ENCODE measurements at regions not wholly inside any gene's neighbourhood (a gene's known extent, or its start where the extent isn't known, plus 50 kb on each side); places are given as distances from the start of the nearest gene placed in this dataset.
"Not testable (repeated sequence)": the region's sequence is repeated elsewhere in the genome, so short reads cannot be mapped to it uniquely, and the experiment has no call there.

GRCh38 chr6:135686784-135687301 is 164.7 kb upstream of the PDE7B start:
- no peak for ATAC-seq
- Mint-ChIP-seq H3K9me3 (no peaks in the 10 kb centered on the region), H3K4me3 (no peak overlapping the region), H3K36me3 (ENCODE audit: low read depth) (no peaks in the 10 kb centered on the region), H3K27me3 (ENCODE audit: insufficient read depth, low read depth, poor library complexity) (peaks cover 3% of the 10 kb centered on the region), H3K4me1 (no peaks in the 10 kb centered on the region), H3K27ac (no peak overlapping the region)
- H3K4me3 ChIP-seq: no peak overlapping the region
- H3K27me3 ChIP-seq (ENCODE audit: insufficient read depth): no peaks in the 10 kb centered on the region
- H4K20me1 ChIP-seq (replicated peaks; ENCODE audit: insufficient read depth): no peaks in the 10 kb centered on the region
- H3K9me2 ChIP-seq (ENCODE audit: insufficient read depth): no peaks in the 10 kb centered on the region
- H3K79me2 ChIP-seq (replicated peaks; ENCODE audit: insufficient read depth): no peaks in the 10 kb centered on the region
- H3F3A ChIP-seq (replicated peaks; ENCODE audit: low read depth): no peaks in the 10 kb centered on the region
- no peak for DNase-seq (ENCODE audit: low spot score)
- no peak overlapping the region for H3K27ac ChIP-seq (ENCODE audit: low read depth)
- TF ChIP-seq POLR2AphosphoS5 (IDR thresholded peaks at IDR 0.05; ENCODE audit: low read depth): no peak
- no peaks in the 10 kb centered on the region for H3K4me1 ChIP-seq (ENCODE audit: insufficient read depth)
- no peak overlapping the region for H3K4me2 ChIP-seq
- no peak overlapping the region for H2AFZ ChIP-seq
- no peaks in the 10 kb centered on the region for H3K36me3 ChIP-seq (ENCODE audit: insufficient read depth)

GRCh38 chr6:135688476-135688875 is 163.0 kb upstream of the PDE7B start:
- not testable (repeated sequence) for H4K20me1 ChIP-seq (replicated peaks; ENCODE audit: insufficient read depth); H3K9me3 Mint-ChIP-seq; H3K4me1 ChIP-seq (ENCODE audit: insufficient read depth); H3K79me2 ChIP-seq (replicated peaks; ENCODE audit: insufficient read depth); DNase-seq (ENCODE audit: low spot score); H3K9me2 ChIP-seq (ENCODE audit: insufficient read depth); H3K4me1 Mint-ChIP-seq; H3K4me2 ChIP-seq; H3K27me3 ChIP-seq (ENCODE audit: insufficient read depth); ATAC-seq; H3K27ac Mint-ChIP-seq; H2AFZ ChIP-seq; H3K4me3 ChIP-seq; H3K27ac ChIP-seq (ENCODE audit: low read depth); H3K27me3 Mint-ChIP-seq (ENCODE audit: insufficient read depth, low read depth, poor library complexity); H3K36me3 ChIP-seq (ENCODE audit: insufficient read depth); H3K36me3 Mint-ChIP-seq (ENCODE audit: low read depth); H3F3A ChIP-seq (replicated peaks; ENCODE audit: low read depth); H3K4me3 Mint-ChIP-seq

- Histone ChIP-seq H3K4me1 (ENCODE audit: insufficient read depth) (no peaks in the 10 kb centered on the region), H4K20me1 (replicated peaks; ENCODE audit: insufficient read depth) (no peaks in the 10 kb centered on the region), H3K27me3 (ENCODE audit: insufficient read depth) (no peaks in the 10 kb centered on the region), H3F3A (replicated peaks; ENCODE audit: low read depth) (no peaks in the 10 kb centered on the region), H2AFZ (no peak overlapping the region), H3K27ac (ENCODE audit: low read depth) (no peak overlapping the region), H3K4me3 (no peak overlapping the region), H3K36me3 (ENCODE audit: insufficient read depth) (no peaks in the 10 kb centered on the region), H3K4me2 (no peak overlapping the region), H3K79me2 (replicated peaks; ENCODE audit: insufficient read depth) (no peaks in the 10 kb centered on the region), H3K9me2 (ENCODE audit: insufficient read depth) (peaks cover 4% of the 10 kb centered on the region; the same call in 1 of the 2 replicates)
- H3K4me3 Mint-ChIP-seq: no peak overlapping the region
- no peak for ATAC-seq
- peaks cover 3% of the 10 kb centered on the region; the same call in 1 of the 3 replicates for H3K4me1 Mint-ChIP-seq
- H3K9me3 Mint-ChIP-seq: no peaks in the 10 kb centered on the region; the same call in 2 of the 3 replicates
- no peaks in the 10 kb centered on the region for H3K36me3 Mint-ChIP-seq (ENCODE audit: low read depth)
- H3K27ac Mint-ChIP-seq: no peak overlapping the region
- no peak for DNase-seq (ENCODE audit: low spot score)
- no peaks in the 10 kb centered on the region for H3K27me3 Mint-ChIP-seq (ENCODE audit: insufficient read depth, low read depth, poor library complexity)
- TF ChIP-seq EZH2phosphoT487 (IDR thresholded peaks at IDR 0.05; ENCODE audit: unreplicated experiment) (no peak), CTCF (conservative IDR thresholded peaks at IDR 0.05; ENCODE audit: low read depth in 2 of 2) (no peak), POLR2AphosphoS5 (IDR thresholded peaks at IDR 0.05; ENCODE audit: low read depth) (no peak), ZNF462 (CRISPR knock-in tag; IDR thresholded peaks at IDR 0.05) (no peak), CREB1 (CRISPR knock-in tag; IDR thresholded peaks at IDR 0.05; ENCODE audit: low read depth) (no peak), EZH2 (IDR thresholded peaks at IDR 0.05; ENCODE audit: low read depth, unreplicated experiment) (no peak), NANOG (IDR thresholded peaks at IDR 0.05; ENCODE audit: borderline replicate concordance) (no peak)
Observed at GRCh38 chr6:135692426-135692825, 159.1 kb upstream of the PDE7B start.

All from GM23338 (cell line).